ENCODE measurements at regions not wholly inside any gene's neighbourhood (a gene's known extent, or its start where the extent isn't known, plus 50 kb on each side); places are given as distances from the start of the nearest gene placed in this dataset.

DNA sequence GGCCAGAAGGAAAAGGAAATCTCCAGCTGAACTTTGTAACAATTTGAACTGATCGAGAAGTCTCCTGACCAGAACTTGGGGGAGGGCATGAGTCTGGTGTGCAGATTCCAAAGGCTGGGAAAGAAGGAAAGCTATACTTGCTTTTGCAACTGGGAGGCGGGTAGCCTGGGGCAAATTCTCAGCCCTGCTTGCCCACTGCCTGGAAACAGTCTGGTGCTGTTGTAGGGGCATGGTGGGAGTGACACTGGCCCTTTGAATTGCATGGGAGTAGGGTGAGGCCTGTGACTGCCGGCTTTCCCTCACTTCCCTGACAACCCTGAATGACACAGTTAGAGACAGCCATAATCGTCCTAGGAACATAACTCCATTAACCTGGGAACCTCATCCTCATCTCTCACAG, 114.0 kb upstream of the POU1F1 start:
- TF ChIP-seq, protein P1, sequence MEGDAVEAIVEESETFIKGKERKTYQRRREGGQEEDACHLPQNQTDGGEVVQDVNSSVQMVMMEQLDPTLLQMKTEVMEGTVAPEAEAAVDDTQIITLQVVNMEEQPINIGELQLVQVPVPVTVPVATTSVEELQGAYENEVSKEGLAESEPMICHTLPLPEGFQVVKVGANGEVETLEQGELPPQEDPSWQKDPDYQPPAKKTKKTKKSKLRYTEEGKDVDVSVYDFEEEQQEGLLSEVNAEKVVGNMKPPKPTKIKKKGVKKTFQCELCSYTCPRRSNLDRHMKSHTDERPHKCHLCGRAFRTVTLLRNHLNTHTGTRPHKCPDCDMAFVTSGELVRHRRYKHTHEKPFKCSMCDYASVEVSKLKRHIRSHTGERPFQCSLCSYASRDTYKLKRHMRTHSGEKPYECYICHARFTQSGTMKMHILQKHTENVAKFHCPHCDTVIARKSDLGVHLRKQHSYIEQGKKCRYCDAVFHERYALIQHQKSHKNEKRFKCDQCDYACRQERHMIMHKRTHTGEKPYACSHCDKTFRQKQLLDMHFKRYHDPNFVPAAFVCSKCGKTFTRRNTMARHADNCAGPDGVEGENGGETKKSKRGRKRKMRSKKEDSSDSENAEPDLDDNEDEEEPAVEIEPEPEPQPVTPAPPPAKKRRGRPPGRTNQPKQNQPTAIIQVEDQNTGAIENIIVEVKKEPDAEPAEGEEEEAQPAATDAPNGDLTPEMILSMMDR (IDR thresholded peaks at IDR 0.05), result no peak
- TF ChIP-seq POLR2A (IDR thresholded peaks at IDR 0.05), result no peak

Measured in lower leg skin (tissue), 3 donors.